ENCODE measurements at regions not wholly inside any gene's neighbourhood (a gene's known extent, or its start where the extent isn't known, plus 50 kb on each side); places are given as distances from the start of the nearest gene placed in this dataset.
A peak's percentile ranks its signal among the peaks of the same experiment; 100 is the strongest.

DNA sequence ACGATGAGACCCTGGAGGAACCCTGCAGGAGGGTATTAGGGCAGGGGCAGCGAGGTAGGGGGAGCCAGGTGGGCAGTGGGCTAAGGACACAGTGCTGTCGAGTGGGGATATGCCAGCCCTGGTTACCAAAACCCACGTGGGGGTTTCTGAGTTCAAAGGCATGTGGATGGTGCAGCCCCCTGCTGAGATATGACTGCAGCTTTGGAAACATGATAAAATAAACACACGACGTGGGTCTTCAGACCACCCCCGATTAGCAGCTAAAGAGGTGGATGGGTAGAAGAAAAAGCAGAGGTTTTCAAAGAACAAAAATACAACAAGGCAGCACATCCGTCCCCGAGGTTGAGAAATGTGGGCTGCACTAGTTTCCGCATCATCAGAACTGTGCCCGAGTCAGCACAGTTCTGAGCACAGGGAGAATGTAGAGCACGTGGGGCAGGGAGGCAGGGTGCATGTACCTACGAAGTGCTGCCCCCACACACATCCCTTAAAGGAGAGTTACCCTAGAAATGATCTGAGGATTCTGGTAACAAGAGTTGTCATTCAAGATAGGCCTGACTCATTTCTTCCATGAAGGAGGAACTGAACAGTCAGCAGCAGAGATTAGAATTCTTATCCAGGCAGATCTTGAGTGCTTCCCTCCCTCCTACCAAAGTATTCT, 121.3 kb downstream of the RPLP1 start:
- POLR2A ChIA-PET, result no interaction called here
- 68% methylated on average over 13 of the region's 13 CpGs for WGBS (ENCODE audit: missing lambda C conversion rate)
- CTCF ChIA-PET, result interaction anchor here (0.8 to 2.6 kb wide), 9 partner anchors 14 to 893 kb away, joined by 3 to 10 read pairs (median 4); no protein-coding TSS in a partner anchor
- H3K27ac ChIP-seq, result peak overlapping the region in 1 of 2 experiments; percentile 31; a peak in 2 of 6 replicates
- ATAC-seq, result no peak
- H3K4me1 ChIP-seq, result peaks cover 28% of the 10 kb centered on the region; the same call in 2 of the 3 replicates
- no peak for FAIRE-seq
- H3K4me2 ChIP-seq, result no peak overlapping the region
- H3K4me3 ChIP-seq, result no peak overlapping the region
- TF ChIP-seq KDM5A (IDR thresholded peaks at IDR 0.05) (no peak), MAFK (IDR thresholded peaks at IDR 0.05; ENCODE audit: partially characterized antibody) (peak; percentile 33)
- DNase-seq (ENCODE audit: low read depth in 1 of 2, low spot score in 1 of 2), result no peak
- no peaks in the 10 kb centered on the region for H3K9me3 ChIP-seq

GRCh38 chr15:69574506-69574905, 121.9 kb downstream of the RPLP1 start:
- H3K27ac ChIP-seq, result peak overlapping the region in 1 of 2 experiments; percentile 31; a peak in 2 of 6 replicates
- H3K4me2 ChIP-seq, result no peak overlapping the region
- CTCF ChIA-PET, result interaction anchor here (0.6 to 3.5 kb wide), 8 partner anchors 13 to 966 kb away, joined by 3 to 28 read pairs (median 6); partner anchors contain the start of gene TLE3
- no peaks in the 10 kb centered on the region for H3K9me3 ChIP-seq
- ATAC-seq (no peak), FAIRE-seq (no peak), DNase-seq (ENCODE audit: low read depth in 1 of 2, low spot score in 1 of 2) (no peak)
- TF ChIP-seq NPAS2 (CRISPR knock-in tag; IDR thresholded peaks at IDR 0.05; ENCODE audit: borderline replicate concordance), result no peak
- no peak for TF ChIP-seq CBX2 (IDR thresholded peaks at IDR 0.05; ENCODE audit: borderline replicate concordance, low read depth)
- no peak for TF ChIP-seq REST (IDR thresholded peaks at IDR 0.05)
- no peak for TF ChIP-seq RCOR1 (IDR thresholded peaks at IDR 0.05; ENCODE audit: low read depth, low read length)
- no peak for TF ChIP-seq CEBPB (IDR thresholded peaks at IDR 0.05)
- TF ChIP-seq ZSCAN20 (CRISPR knock-in tag; IDR thresholded peaks at IDR 0.05), result no peak
- no peak overlapping the region for H3K4me3 ChIP-seq
- peaks cover 31% of the 10 kb centered on the region; the same call in 2 of the 3 replicates for H3K4me1 ChIP-seq
- POLR2A ChIA-PET, result no interaction called here
- WGBS (ENCODE audit: missing lambda C conversion rate), result 79% methylated on average over 5 of the region's 5 CpGs

- TF ChIP-seq CHD2 (IDR thresholded peaks at IDR 0.05; ENCODE audit: low read length, partially characterized antibody), result no peak
- no peak for TF ChIP-seq PBX3 (IDR thresholded peaks at IDR 0.05)
- no peak for TF ChIP-seq GATA3 (IDR thresholded peaks at IDR 0.05; ENCODE audit: borderline replicate concordance)
- no peak for TF ChIP-seq CBX2 (IDR thresholded peaks at IDR 0.05; ENCODE audit: borderline replicate concordance, low read depth)
- no peak for FAIRE-seq
- no peak for DNase-seq (ENCODE audit: low read depth in 1 of 2, low spot score in 1 of 2)
- ATAC-seq, result peak in 1 of 2 experiments; percentile 12; a peak in 3 of 6 replicates
- POLR2A ChIA-PET, result interaction anchor here (2.1 kb wide), 1 partner anchor 523 kb away, joined by 7 read pairs; the partner anchor contains the start of gene TLE3
- no peak overlapping the region for H3K4me3 ChIP-seq
- 80% methylated on average over 5 of the region's 6 CpGs for WGBS (ENCODE audit: missing lambda C conversion rate)
- peak overlapping the region in 1 of 2 experiments; percentile 50; a peak in 3 of 6 replicates for H3K27ac ChIP-seq
- peaks cover 37% of the 10 kb centered on the region; the same call in 2 of the 3 replicates for H3K4me1 ChIP-seq
- no peak overlapping the region for H3K4me2 ChIP-seq
- no peaks in the 10 kb centered on the region for H3K9me3 ChIP-seq
- CTCF ChIA-PET, result interaction anchor here (0.6 to 3.5 kb wide), 47 partner anchors 9 to 1092 kb away, joined by 3 to 53 read pairs (median 4); partner anchors contain the start of gene TLE3
Measured at GRCh38 chr15:69575387-69575786, 122.8 kb downstream of the RPLP1 start.

- H3K4me2 ChIP-seq, result no peak overlapping the region
- no peak overlapping the region for H3K4me3 ChIP-seq
- POLR2A ChIA-PET, result interaction anchor here (2.1 kb wide), 1 partner anchor 522 kb away, joined by 7 read pairs; the partner anchor contains the start of gene TLE3
- no peaks in the 10 kb centered on the region for H3K9me3 ChIP-seq
- H3K4me1 ChIP-seq, result peaks cover 37% of the 10 kb centered on the region; the same call in 2 of the 3 replicates
- peak; percentile 86 for FAIRE-seq
- 36% methylated on average over 3 of the region's 3 CpGs for WGBS (ENCODE audit: missing lambda C conversion rate)
- TF ChIP-seq ZFP36 (IDR thresholded peaks at IDR 0.05; ENCODE audit: borderline replicate concordance, partially characterized antibody) (no peak), SMC3 (IDR thresholded peaks at IDR 0.05) (peak; percentile 98), MAFK (IDR thresholded peaks at IDR 0.05; ENCODE audit: partially characterized antibody) (no peak), EHF (CRISPR knock-in tag; IDR thresholded peaks at IDR 0.05) (no peak), CTCF (IDR thresholded peaks at IDR 0.05) (peak; percentile 94), RAD21 (conservative IDR thresholded peaks at IDR 0.05 in 1 of 2, IDR thresholded peaks at IDR 0.05 in 1 of 2) (peak; percentile 98), SREBF2 (IDR thresholded peaks at IDR 0.05) (no peak), RCOR1 (IDR thresholded peaks at IDR 0.05; ENCODE audit: low read depth, low read length) (no peak)
- peak; percentile 79 to 92 for ATAC-seq
- peak overlapping the region; percentile 28 to 50; a peak in 4 of 6 replicates for H3K27ac ChIP-seq
- peak; percentile 68 to 87 for DNase-seq (ENCODE audit: low read depth in 1 of 2, low spot score in 1 of 2)
- CTCF ChIA-PET, result interaction anchor here (0.6 to 3.5 kb wide), 70 partner anchors 9 to 1091 kb away, joined by 3 to 53 read pairs (median 4); partner anchors contain the start of gene TLE3
Measured at GRCh38 chr15:69576035-69576526, 123.5 kb downstream of the RPLP1 start.
